GM18873 (cell line): ENCODE measurements at regions not wholly inside any gene's neighbourhood (a gene's known extent, or its start where the extent isn't known, plus 50 kb on each side); places are given as distances from the start of the nearest gene placed in this dataset.
"Not testable (repeated sequence)": the region's sequence is repeated elsewhere in the genome, so short reads cannot be mapped to it uniquely, and the experiment has no call there.

ENCODE experiments used
- ATAC-seq: cut with Tn5 transposase; IDR thresholded peaks from one replicate; pipeline ENCODE4 v1.9.1; 2021; ENCODE audit warnings: mild to moderate bottlenecking, moderate library complexity, moderate number of reproducible peaks; ENCODE audit not compliant: unreplicated experiment, low FRiP score

DNA sequence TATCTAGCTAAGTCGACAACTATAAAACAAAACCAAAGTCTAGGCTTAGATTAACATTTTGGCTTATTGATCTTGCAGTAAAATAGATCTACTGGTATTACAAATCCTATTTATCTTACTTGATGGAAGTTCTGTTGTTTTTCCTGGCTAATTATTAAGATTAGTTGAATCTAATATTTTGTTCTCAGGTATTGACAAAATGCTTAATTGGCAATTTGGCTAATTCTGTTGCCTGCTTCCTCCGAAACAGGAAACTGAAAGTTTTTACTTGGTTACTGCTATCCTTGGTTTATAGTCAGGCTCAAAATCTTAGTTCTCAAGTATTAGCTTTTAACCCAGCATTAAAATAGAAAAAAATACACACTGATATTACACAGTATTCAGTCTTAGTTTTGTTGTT lies 820.5 kb downstream of the NR2F1-AS1 start:
- ATAC-seq: no peak

DNA sequence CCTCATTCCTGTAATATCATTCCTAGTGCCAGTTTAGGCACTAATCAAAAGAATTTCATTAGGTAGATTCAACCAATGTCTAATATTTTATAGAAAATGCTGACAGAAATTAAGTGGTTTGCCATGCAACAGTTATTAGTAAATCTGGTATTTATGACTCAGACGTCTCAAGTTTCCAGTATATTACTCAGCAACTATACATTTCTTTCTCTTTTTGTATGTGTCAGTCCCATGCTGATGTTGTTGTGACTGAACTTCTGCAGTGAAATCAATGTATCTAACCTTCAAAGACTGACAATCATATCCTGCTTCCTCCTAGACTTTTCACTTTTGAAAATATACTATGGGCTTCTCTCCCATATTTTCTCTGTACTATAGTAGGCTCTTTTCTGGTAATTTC lies 822.5 kb downstream of the NR2F1-AS1 start:
- no peak for ATAC-seq

- no peak for ATAC-seq
Observed at GRCh38 chr5:92749943-92750342, 831.1 kb downstream of the NR2F1-AS1 start.

DNA sequence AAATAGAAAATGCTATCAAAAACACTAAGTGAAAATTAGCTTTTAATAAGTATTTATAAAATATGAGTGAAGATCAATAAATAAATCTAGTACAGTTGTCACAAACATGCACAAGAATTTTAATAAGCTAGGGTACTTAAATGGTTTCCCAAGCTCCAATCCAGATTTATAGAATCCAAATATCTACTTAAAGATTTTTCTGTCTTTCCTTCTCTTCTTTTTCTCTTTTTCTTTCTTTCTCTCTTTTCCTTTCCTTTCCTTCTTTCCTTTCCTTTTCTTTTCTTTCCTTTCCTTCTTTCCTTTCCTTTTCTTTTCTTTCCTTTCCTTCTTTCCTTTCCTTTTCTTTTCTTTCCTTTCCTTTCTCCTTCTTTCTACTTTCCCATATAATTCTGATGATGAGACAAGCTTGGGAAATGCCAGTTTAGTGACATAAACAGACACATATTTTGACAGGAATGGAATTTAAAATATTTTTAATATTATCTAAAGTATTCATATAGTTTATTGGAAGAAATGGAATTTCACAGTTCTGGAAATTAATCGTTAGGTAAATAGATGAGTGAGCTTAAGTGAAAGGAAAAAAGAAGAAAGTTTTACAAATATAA lies 832.8 kb downstream of the NR2F1-AS1 start:
- no peak for ATAC-seq

GRCh38 chr5:92741906-92742305 lies 839.1 kb downstream of the NR2F1-AS1 start:
- no peak for ATAC-seq

DNA sequence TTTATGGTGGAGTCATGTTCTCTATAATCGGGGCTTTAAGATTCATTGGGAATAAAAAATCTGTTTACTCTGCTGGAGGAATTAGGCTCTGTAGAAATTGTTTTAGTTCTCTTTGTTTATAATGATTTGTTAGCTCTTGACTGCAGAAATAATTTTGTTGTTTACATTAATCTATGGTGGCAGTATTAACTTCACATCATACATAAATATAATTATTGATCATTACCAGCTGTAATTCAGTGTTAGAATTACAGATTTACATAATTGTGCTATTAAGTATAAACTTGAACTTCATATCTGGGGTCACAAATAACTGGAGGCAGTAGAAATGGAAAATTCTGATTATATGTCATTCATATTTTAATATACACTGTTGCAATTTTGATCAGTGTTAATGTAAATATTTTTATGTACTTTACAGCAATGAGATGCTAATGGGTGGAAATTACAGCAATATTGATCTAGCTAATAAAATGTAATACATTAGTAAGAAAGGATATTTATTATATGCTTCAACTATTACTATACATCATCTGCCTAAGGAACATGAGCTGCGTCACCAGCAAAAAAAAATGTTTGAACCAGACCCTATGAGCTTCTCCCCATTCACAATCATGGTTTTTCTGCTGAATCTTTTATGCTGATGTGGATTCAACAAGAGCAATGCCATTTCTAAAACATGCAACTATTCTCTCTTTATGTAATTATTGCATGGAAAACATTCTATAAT lies 846.6 kb downstream of the NR2F1-AS1 start:
- no peak for ATAC-seq

DNA sequence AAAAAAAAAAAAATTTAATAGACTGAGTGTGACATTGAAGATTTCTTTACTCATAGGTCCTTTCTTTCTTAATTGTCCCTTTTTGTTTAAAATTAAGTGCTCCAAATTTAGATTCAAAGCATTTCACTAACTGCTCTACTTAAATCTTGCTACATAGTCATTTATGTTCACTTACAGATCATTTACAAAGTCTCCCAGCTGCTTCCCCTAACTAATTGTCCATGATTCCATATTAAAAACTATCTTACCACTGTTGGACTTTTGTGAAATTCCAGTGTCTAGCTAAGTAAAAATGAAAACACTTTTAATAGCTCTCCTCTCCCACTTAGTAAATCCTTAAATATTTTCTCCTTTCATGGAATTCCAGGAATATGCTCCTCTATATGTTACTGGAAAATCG lies 850.5 kb downstream of the NR2F1-AS1 start:
- ATAC-seq: no peak

GRCh38 chr5:92729088-92729487 lies 851.9 kb downstream of the NR2F1-AS1 start:
- ATAC-seq: no peak

DNA sequence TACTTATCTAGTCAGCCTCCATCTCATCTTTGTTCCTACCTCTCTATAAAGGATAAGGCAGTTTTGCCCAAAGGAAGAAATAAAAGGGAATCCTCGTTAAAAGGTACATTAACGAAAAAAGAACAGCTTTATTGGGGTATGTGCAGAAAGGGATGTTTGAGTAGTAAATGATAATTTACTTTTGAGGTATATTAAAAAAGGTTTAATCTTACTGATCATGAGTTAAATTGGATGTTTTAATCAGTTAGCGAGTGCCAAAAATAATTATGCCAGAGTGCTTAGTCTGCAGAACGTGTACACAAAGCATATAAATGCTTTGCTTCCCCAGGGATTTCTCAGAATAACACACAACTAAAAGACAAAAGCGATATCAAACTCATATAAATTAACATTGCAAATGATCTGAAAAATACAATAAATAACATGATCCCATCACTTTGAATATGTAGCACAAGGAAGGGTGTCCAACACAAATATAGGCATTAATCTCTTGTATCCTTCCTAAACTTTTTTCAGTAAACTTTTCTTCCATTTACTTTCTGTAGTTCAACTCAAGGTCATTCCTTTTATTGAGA lies 865.0 kb downstream of the NR2F1-AS1 start:
- ATAC-seq: no peak

DNA sequence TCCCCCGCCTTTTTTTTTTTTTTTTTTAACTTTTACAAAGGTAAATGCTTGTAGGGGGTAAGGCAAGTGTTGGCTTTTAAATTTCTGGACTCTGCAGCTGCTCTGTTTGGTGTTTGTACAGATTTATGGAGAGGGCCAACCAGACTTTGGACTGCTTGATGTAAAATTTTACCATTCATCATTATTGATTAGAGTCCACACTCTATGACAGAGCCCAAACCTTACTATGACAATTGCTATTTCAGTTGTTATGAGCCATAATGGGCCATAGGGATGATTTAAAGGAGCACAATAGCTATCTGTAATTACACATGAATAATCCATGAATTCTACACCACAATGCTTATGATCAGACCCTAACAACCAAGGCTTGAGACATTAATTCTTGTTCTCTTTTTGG lies 867.2 kb downstream of the NR2F1-AS1 start:
- ATAC-seq: no peak

DNA sequence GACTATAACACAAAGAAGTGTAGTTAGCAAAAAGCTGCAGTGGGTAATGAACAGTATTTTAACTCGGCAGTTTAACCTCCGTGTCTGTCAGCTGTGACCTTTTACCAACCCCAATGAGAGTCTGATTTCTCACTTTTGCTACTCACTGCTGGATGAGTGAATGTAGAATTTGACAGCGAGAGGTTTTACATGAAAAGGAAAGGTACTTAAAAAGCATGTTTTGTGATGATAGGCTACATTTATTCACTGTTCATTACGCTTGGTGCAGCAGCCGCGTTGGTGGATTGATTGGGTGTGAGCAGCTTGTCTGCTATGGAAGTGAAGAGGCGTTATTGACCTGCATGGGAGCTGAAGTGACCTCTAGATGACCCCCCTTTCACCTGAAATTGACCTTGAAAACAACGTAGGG lies 867.7 kb downstream of the NR2F1-AS1 start:
- no peak for ATAC-seq

DNA sequence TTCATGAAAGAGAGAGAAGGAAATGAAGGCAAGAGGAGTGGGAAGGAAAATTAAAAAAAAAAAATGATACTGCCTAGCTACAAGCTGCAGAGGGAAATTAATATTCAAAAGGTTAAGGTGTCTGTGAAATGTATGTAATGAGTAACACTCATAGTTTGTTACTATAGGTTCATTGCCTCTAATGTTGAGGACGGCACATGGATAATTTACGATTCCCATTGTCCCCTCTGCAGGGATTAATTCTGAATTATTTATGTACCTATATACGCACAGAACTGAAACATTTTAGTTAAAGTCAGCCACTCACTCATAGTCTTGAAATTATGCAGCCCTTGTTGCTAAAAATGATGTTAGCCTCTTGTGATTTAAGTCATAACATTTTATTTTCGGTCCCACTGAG lies 869.1 kb downstream of the NR2F1-AS1 start:
- ATAC-seq: no peak

DNA sequence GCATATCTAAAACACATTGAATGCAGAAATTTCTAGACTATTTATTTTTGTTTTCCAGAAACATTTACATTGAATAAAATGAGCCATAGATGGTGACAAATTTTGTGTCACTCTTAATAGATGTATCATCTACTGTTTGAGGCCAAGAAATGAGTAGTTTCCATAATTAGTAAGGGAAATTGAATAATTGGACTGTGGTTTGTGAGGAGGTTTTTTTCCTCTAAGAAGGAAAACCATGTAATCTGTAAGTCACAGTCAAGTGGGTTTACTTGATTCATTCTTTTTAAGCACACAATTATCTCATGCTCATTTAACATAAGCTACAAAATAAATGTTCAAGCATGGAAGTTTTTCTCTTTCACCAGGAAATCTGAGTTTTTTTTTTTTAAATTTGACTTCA lies 876.4 kb downstream of the NR2F1-AS1 start:
- no peak for ATAC-seq

DNA sequence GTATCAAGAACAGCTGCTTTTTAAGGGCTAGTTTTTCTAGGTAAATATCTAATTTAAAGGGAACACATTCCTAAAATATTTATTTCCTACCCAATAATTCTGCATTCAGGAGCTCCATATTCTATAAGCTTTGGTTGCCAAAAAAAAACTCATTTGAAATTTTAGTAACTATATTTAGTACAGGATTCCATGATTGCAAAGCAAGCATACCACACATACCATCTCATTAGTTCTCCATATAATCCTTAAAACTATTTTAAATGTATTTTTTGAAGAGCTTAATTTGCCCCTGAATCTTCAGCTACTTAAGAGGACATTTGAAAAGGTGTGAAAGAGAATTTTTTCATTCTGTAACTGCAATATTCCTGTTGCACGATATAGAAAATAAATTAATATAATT lies 877.0 kb downstream of the NR2F1-AS1 start:
- no peak for ATAC-seq

- ATAC-seq: no peak
Observed at GRCh38 chr5:92695123-92696003, 885.7 kb downstream of the NR2F1-AS1 start.

GRCh38 chr5:92694067-92694466 lies 887.0 kb downstream of the NR2F1-AS1 start:
- no peak for ATAC-seq

GRCh38 chr5:92691955-92692354 lies 889.1 kb downstream of the NR2F1-AS1 start:
- not testable (repeated sequence) for ATAC-seq

DNA sequence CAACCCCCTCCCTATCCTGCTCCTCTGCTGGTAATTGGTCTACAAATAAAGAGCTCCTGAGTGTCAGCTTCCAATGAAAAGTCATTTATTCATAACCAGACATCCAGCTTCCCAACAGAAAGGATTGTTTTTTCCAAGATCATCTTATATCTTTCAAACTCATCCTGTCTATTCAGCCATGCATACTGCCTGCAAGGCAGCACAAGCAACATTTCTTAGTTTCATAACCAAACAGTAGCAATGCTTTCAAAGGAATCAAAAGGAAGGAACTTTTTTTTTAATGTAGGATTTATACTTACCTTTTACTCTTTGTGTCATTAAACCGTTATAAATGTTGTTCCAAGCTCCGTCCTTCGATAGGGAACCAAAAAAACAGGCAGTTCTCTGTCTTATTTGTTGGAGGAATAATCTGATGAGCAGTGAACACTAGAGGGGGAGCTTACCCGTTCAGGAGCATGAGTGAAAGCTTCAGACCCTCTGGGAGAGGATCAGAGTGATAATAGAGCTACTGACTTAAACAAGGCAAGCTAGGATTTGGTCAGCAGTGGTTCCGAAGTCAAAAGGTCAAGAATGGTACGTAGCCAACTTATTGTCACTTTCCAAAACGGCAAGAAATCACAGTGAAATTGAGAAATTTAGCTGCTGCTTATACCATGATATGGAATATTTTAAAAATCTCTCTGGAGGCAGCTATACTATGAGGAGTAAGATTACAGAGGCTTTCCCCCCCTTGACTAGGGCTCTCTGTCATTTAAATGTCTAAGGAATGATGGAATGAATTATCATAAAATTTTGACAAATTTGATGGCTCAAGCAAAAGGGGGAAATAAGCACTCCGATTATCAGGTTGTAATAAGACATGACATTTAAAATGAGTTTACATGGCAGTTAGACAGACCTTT lies 892.9 kb downstream of the NR2F1-AS1 start:
- ATAC-seq: no peak

GRCh38 chr5:92678640-92679039 lies 902.4 kb downstream of the NR2F1-AS1 start:
- no peak for ATAC-seq
